Loucy (cell line): ENCODE measurements at regions not wholly inside any gene's neighbourhood (a gene's known extent, or its start where the extent isn't known, plus 50 kb on each side); places are given as distances from the start of the nearest gene placed in this dataset.

Experiments used
- CTCF ChIP-seq: fragments of 200-600 bp; sonication (generic); conservative IDR thresholded peaks from 2 replicates; pipeline ENCODE4 v1.5.1; 2014; ENCODE audit warnings: mild to moderate bottlenecking, antibody characterized with exemption, low read length
- EZH2phosphoT487 ChIP-seq: fragments of 200-600 bp; IDR thresholded peaks from 2 replicates; pipeline ENCODE4 v1.6.1; 2018; ENCODE audit warnings: antibody characterized with exemption, mild to moderate bottlenecking, moderate library complexity, borderline replicate concordance

- TF ChIP-seq CTCF (no peak), EZH2phosphoT487 (no peak)
Observed at GRCh38 chr20:60970601-60971000, 281.5 kb upstream of the CDH4 start.
